ENCODE measurements at regions not wholly inside any gene's neighbourhood (a gene's known extent, or its start where the extent isn't known, plus 50 kb on each side); places are given as distances from the start of the nearest gene placed in this dataset.
A peak's percentile ranks its signal among the peaks of the same experiment; 100 is the strongest.

GRCh38 chr11:30143098-30143705, 87.6 kb upstream of the FSHB start:
- no peaks in the 10 kb centered on the region for H3K9me3 ChIP-seq (ENCODE audit: control insufficient read depth, low read depth, low read length)
- no peak overlapping the region for H3K27ac ChIP-seq (ENCODE audit: insufficient read length, low read depth, low read length)
- no peak overlapping the region for H4K5ac ChIP-seq (ENCODE audit: insufficient read length, low read depth, low read length)
- H2BK12ac ChIP-seq (ENCODE audit: insufficient read length, low read depth, low read length), result no peak overlapping the region
- H3K79me1 ChIP-seq (ENCODE audit: insufficient read depth, low read depth, low read length, poor library complexity, severe bottlenecking), result no peaks in the 10 kb centered on the region
- H2BK20ac ChIP-seq (ENCODE audit: low read depth, low read length, poor library complexity, severe bottlenecking), result no peak overlapping the region
- TF ChIP-seq CTCF (conservative IDR thresholded peaks at IDR 0.05), result peak; percentile 79
- no peaks in the 10 kb centered on the region; the same call in 1 of the 2 replicates for H3K27me3 ChIP-seq (ENCODE audit: insufficient read depth, low read length)
- no peak overlapping the region for H2BK120ac ChIP-seq (ENCODE audit: low read depth, low read length, poor library complexity, severe bottlenecking)
- Mint-ChIP-seq H3K27ac (no peak overlapping the region), H3K27me3 (ENCODE audit: low read depth) (peaks cover 13% of the 10 kb centered on the region), H3K36me3 (ENCODE audit: insufficient read depth in 1 of 3, low read depth in 3 of 3) (no peaks in the 10 kb centered on the region), H3K4me1 (peaks cover 0 to 4% of the 10 kb centered on the region in 2 experiments; a peak in 1 of 4 replicates), H3K4me3 (no peak overlapping the region), H3K9me3 (no peaks in the 10 kb centered on the region)
- WGBS (ENCODE audit: extremely low coverage, insufficient read length, low lambda C conversion rate), result no CpG with 5 or more reads among the region's 3 CpGs
- H2AK5ac ChIP-seq (ENCODE audit: insufficient read length, low read length), result no peak overlapping the region
- DNase-seq, result peak; percentile 24
- H4K20me1 ChIP-seq (ENCODE audit: control insufficient read depth, insufficient read depth, insufficient read length), result no peaks in the 10 kb centered on the region
- H3K9ac ChIP-seq (ENCODE audit: extremely low read depth, insufficient read length, low read length), result no peak overlapping the region
- H3T11ph ChIP-seq (ENCODE audit: low read length), result no peak overlapping the region
- H3K18ac ChIP-seq (ENCODE audit: insufficient read length, low read depth, low read length), result no peak overlapping the region
- H3K79me2 ChIP-seq (ENCODE audit: insufficient read depth, low read length), result no peaks in the 10 kb centered on the region
- no peaks in the 10 kb centered on the region for H3K23me2 ChIP-seq (ENCODE audit: insufficient read length, low read depth, low read length, poor library complexity, severe bottlenecking)
- H3K4me2 ChIP-seq (ENCODE audit: insufficient read depth, insufficient read length, low read length), result no peak overlapping the region
- no peak overlapping the region for H4K91ac ChIP-seq (ENCODE audit: insufficient read length, low read depth, low read length)
- no peak overlapping the region for H3K14ac ChIP-seq (ENCODE audit: insufficient read depth, low read length)
- no peak overlapping the region for H3K23ac ChIP-seq (ENCODE audit: insufficient read length, low read depth, low read length)
- H3K4ac ChIP-seq (ENCODE audit: low read depth, low read length), result no peak overlapping the region
- H4K8ac ChIP-seq (replicated peaks; ENCODE audit: insufficient read length, low read depth, low read length), result no peak overlapping the region
- no peak overlapping the region for H2BK15ac ChIP-seq (ENCODE audit: low read depth, low read length)
- no peak overlapping the region for H2BK5ac ChIP-seq (ENCODE audit: insufficient read length, low read length)
- H3K4me1 ChIP-seq (ENCODE audit: insufficient read depth, low read length), result no peaks in the 10 kb centered on the region
- no peak overlapping the region for H3K56ac ChIP-seq (ENCODE audit: insufficient read length, low read depth, low read length)
- H2AFZ ChIP-seq (ENCODE audit: low read length), result no peak overlapping the region

All from H9 (cell line).